Adrenal gland (tissue), 5 donors: ENCODE measurements at regions not wholly inside any gene's neighbourhood (a gene's known extent, or its start where the extent isn't known, plus 50 kb on each side); places are given as distances from the start of the nearest gene placed in this dataset.

Source experiments
- POLR2A ChIP-seq, 2 donors: fragments of 450-650 bp; IDR thresholded peaks; one replicate each; pipeline ENCODE4 v1.6.1; 2017; ENCODE audit warnings: antibody characterized with exemption in 2 of 2, mild to moderate bottlenecking in 2 of 2, moderate library complexity in 1 of 2
- TF ChIP-seq, protein P1 (sequence below), 6 experiments: fragments of 450-650 bp in 4 of 6; fragments of 200-600 bp in 2 of 6; sonication (generic) in 1 of 6; IDR thresholded peaks; 1 replicate in 5 of 6; 2 replicates in 1 of 6; pipeline versions ENCODE4 v1.5.1 to v1.8.0; 2016 to 2021; ENCODE audit warnings: antibody characterized with exemption in 6 of 6, mild to moderate bottlenecking in 2 of 6, moderate library complexity in 1 of 6
- donor health status: DM: no; HTN: no; CAD: no.

DNA sequence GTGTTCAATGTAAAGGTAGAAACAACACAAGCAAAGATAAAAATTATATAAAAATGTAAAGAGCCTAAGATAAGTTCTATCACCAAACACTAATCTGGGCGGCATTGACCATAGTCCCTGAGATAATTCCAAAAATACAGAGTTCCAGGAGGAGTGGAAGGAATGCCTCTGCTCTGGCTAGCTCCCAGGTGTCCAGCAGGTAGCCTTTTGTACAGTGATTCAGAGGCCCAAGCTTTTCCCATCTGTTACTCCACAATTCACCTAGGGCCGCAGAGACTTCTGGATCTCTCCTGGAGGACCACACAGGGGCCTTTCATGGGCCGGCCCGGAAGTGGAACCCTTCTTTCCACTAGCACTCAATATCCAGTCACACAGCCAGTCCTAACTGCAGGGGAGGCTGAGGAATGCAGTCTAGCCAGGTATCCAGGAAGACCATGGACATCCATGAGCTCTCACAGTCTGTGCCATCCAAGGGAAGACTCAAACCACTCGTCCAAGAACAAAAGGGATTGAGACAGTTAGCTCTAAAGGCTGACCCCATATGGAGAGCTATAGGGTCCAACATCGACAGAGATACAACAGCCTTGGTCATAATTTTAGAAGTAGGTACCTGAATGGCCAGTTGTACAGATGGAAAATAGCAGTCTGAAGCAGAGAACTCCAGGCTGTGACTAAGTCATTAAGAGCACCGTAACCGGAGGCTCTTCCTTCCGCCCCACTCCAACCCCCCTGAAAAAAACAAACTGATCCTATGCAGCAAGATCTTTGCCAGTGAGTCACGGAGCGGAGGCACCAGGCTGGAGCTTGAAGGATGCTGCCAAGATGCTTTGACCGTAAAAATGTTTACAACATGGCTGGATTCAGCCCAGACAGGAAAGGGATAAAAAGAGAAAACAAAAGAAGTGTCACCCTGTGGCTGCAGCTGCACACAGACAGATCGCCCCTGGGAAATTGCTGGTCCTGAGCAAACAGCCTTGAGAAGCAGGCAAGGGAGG, 204.8 kb downstream of the NUAK1 start:
- TF ChIP-seq, protein P1, sequence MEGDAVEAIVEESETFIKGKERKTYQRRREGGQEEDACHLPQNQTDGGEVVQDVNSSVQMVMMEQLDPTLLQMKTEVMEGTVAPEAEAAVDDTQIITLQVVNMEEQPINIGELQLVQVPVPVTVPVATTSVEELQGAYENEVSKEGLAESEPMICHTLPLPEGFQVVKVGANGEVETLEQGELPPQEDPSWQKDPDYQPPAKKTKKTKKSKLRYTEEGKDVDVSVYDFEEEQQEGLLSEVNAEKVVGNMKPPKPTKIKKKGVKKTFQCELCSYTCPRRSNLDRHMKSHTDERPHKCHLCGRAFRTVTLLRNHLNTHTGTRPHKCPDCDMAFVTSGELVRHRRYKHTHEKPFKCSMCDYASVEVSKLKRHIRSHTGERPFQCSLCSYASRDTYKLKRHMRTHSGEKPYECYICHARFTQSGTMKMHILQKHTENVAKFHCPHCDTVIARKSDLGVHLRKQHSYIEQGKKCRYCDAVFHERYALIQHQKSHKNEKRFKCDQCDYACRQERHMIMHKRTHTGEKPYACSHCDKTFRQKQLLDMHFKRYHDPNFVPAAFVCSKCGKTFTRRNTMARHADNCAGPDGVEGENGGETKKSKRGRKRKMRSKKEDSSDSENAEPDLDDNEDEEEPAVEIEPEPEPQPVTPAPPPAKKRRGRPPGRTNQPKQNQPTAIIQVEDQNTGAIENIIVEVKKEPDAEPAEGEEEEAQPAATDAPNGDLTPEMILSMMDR (IDR thresholded peaks at IDR 0.05) = no peak
- TF ChIP-seq POLR2A (IDR thresholded peaks at IDR 0.05) = no peak
